ENCODE measurements at regions not wholly inside any gene's neighbourhood (a gene's known extent, or its start where the extent isn't known, plus 50 kb on each side); places are given as distances from the start of the nearest gene placed in this dataset.

- H2AK5ac ChIP-seq (ENCODE audit: low read length), result no peak overlapping the region
- H3K36me3 ChIP-seq (ENCODE audit: control insufficient read depth in 1 of 2, insufficient read depth in 2 of 2, low read length in 2 of 2), result peaks cover 2 to 4% of the 10 kb centered on the region in 2 experiments
- H3K27me3 ChIP-seq (ENCODE audit: insufficient read depth, low read length), result no peaks in the 10 kb centered on the region
- no peak for DNase-seq
- H4K8ac ChIP-seq (ENCODE audit: low read depth, low read length), result no peak overlapping the region
- H3K14ac ChIP-seq (ENCODE audit: low read length), result no peak overlapping the region
- peaks cover 2% of the 10 kb centered on the region for H3K9me3 ChIP-seq (ENCODE audit: insufficient read depth, low read depth, low read length)
- H3K4me1 ChIP-seq (ENCODE audit: control insufficient read depth in 1 of 2, insufficient read depth in 2 of 2, low read length in 2 of 2), result no peaks in the 10 kb centered on the region
- no peak overlapping the region for H3K4me2 ChIP-seq (ENCODE audit: low read length)
- H3K23ac ChIP-seq (ENCODE audit: low read length), result no peak overlapping the region
- no peak overlapping the region for H3K9ac ChIP-seq (ENCODE audit: low read length)
- H2AFZ ChIP-seq (ENCODE audit: insufficient read depth, low read length, poor library complexity), result no peak overlapping the region
- no peak overlapping the region for H2BK12ac ChIP-seq (ENCODE audit: low read length)
- no peak overlapping the region for H4K12ac ChIP-seq (ENCODE audit: low read depth, low read length)
- H3K4ac ChIP-seq (ENCODE audit: low read depth, low read length), result no peak overlapping the region
- WGBS (ENCODE audit: extremely low coverage, insufficient coverage, insufficient read length), result no CpG with 5 or more reads among the region's 5 CpGs
- H3K4me3 ChIP-seq (ENCODE audit: low read depth, low read length), result no peak overlapping the region
- no peak overlapping the region for H4K91ac ChIP-seq (ENCODE audit: low read depth, low read length)
- no peaks in the 10 kb centered on the region for H3K79me2 ChIP-seq (ENCODE audit: control insufficient read depth, insufficient read depth, low read length, poor library complexity)
- H2BK120ac ChIP-seq (ENCODE audit: insufficient read depth, low read length, poor library complexity), result no peak overlapping the region
- no peaks in the 10 kb centered on the region for H3K79me1 ChIP-seq (ENCODE audit: low read length)
- no peak overlapping the region for H2BK5ac ChIP-seq (ENCODE audit: low read depth, low read length, poor library complexity)
- H3K18ac ChIP-seq (ENCODE audit: low read length), result no peak overlapping the region
- H3K27ac ChIP-seq (ENCODE audit: low read depth, low read length), result no peak overlapping the region
Measured at GRCh38 chr1:83034851-83035250, 964.1 kb downstream of the TTLL7 start.

DNA sequence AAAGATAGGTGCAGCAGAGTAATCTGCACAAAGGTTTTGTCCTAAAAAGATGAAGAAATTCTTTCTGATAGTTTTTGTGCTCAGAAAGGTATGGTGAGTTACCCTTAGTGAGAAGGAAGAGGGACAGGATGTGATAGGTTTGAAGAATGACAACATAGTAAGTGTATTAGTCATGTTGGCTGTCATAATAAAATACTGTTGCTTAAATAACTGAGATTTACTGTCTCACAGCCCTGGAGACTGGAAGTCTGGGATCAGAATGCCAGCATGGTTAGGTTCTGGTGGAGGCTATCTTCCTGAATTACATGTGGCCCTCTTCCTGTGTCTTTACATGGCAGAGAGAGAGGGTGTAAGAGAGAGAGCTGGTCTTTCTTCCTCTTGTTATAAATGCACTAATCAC lies 965.2 kb downstream of the TTLL7 start:
- peaks cover 2% of the 10 kb centered on the region for H3K9me3 ChIP-seq (ENCODE audit: insufficient read depth, low read depth, low read length)
- H2BK120ac ChIP-seq (ENCODE audit: insufficient read depth, low read length, poor library complexity), result peak overlapping the region; percentile 22
- no peak overlapping the region for H3K18ac ChIP-seq (ENCODE audit: low read length)
- no peaks in the 10 kb centered on the region for H3K79me1 ChIP-seq (ENCODE audit: low read length)
- no peak overlapping the region for H3K23ac ChIP-seq (ENCODE audit: low read length)
- DNase-seq, result peak; percentile 35 to 68
- H4K91ac ChIP-seq (ENCODE audit: low read depth, low read length), result no peak overlapping the region
- no peak overlapping the region for H3K4me3 ChIP-seq (ENCODE audit: low read depth, low read length)
- no peak overlapping the region for H2AK5ac ChIP-seq (ENCODE audit: low read length)
- no peak overlapping the region for H4K12ac ChIP-seq (ENCODE audit: low read depth, low read length)
- no peaks in the 10 kb centered on the region for H3K27me3 ChIP-seq (ENCODE audit: insufficient read depth, low read length)
- H3K9ac ChIP-seq (ENCODE audit: low read length), result no peak overlapping the region
- no peak overlapping the region for H3K27ac ChIP-seq (ENCODE audit: low read depth, low read length)
- H3K4me2 ChIP-seq (ENCODE audit: low read length), result no peak overlapping the region
- no peak overlapping the region for H2BK5ac ChIP-seq (ENCODE audit: low read depth, low read length, poor library complexity)
- H2BK12ac ChIP-seq (ENCODE audit: low read length), result peak overlapping the region; percentile 64
- no peak overlapping the region for H3K4ac ChIP-seq (ENCODE audit: low read depth, low read length)
- peaks cover 2 to 4% of the 10 kb centered on the region in 2 experiments for H3K36me3 ChIP-seq (ENCODE audit: control insufficient read depth in 1 of 2, insufficient read depth in 2 of 2, low read length in 2 of 2)
- H3K14ac ChIP-seq (ENCODE audit: low read length), result no peak overlapping the region
- H3K4me1 ChIP-seq (ENCODE audit: control insufficient read depth in 1 of 2, insufficient read depth in 2 of 2, low read length in 2 of 2), result no peaks in the 10 kb centered on the region
- H4K8ac ChIP-seq (ENCODE audit: low read depth, low read length), result no peak overlapping the region
- no peak overlapping the region for H2AFZ ChIP-seq (ENCODE audit: insufficient read depth, low read length, poor library complexity)
- H3K79me2 ChIP-seq (ENCODE audit: control insufficient read depth, insufficient read depth, low read length, poor library complexity), result no peaks in the 10 kb centered on the region

DNA sequence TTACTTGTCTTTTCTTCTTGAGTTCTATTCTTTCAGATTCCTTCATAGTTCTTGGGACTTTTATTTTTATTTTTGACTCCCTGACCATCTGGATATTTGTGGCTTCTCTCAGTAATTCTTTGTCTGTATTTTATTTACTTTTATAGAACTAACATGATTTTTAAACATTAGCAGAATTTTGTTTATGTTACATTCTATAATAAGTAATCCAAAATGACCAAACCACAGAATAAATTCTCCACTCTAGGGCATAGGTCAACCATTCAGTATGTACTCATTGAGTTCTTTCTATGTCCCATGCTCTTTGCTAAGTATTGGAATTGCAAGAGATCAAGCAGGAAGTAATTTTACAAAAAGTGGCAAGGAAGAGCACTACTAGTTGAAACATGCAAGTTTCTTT lies 969.0 kb downstream of the TTLL7 start:
- H2AK5ac ChIP-seq (ENCODE audit: low read length), result no peak overlapping the region
- no peaks in the 10 kb centered on the region for H3K79me2 ChIP-seq (ENCODE audit: control insufficient read depth, insufficient read depth, low read length, poor library complexity)
- H2BK120ac ChIP-seq (ENCODE audit: insufficient read depth, low read length, poor library complexity), result no peak overlapping the region
- H3K4me1 ChIP-seq (ENCODE audit: control insufficient read depth in 1 of 2, insufficient read depth in 2 of 2, low read length in 2 of 2), result no peaks in the 10 kb centered on the region
- no peak overlapping the region for H3K27ac ChIP-seq (ENCODE audit: low read depth, low read length)
- no peak overlapping the region for H3K18ac ChIP-seq (ENCODE audit: low read length)
- H4K91ac ChIP-seq (ENCODE audit: low read depth, low read length), result no peak overlapping the region
- H3K27me3 ChIP-seq (ENCODE audit: insufficient read depth, low read length), result no peaks in the 10 kb centered on the region
- H3K23ac ChIP-seq (ENCODE audit: low read length), result no peak overlapping the region
- H3K9me3 ChIP-seq (ENCODE audit: insufficient read depth, low read depth, low read length), result peaks cover 2% of the 10 kb centered on the region
- no peak overlapping the region for H2BK5ac ChIP-seq (ENCODE audit: low read depth, low read length, poor library complexity)
- H3K79me1 ChIP-seq (ENCODE audit: low read length), result no peaks in the 10 kb centered on the region
- H3K4me2 ChIP-seq (ENCODE audit: low read length), result no peak overlapping the region
- no peak overlapping the region for H4K8ac ChIP-seq (ENCODE audit: low read depth, low read length)
- H3K14ac ChIP-seq (ENCODE audit: low read length), result no peak overlapping the region
- H4K12ac ChIP-seq (ENCODE audit: low read depth, low read length), result no peak overlapping the region
- H3K4ac ChIP-seq (ENCODE audit: low read depth, low read length), result no peak overlapping the region
- H3K4me3 ChIP-seq (ENCODE audit: low read depth, low read length), result no peak overlapping the region
- no peak overlapping the region for H2BK12ac ChIP-seq (ENCODE audit: low read length)
- H3K36me3 ChIP-seq (ENCODE audit: control insufficient read depth in 1 of 2, insufficient read depth in 2 of 2, low read length in 2 of 2), result peaks cover 0 to 4% of the 10 kb centered on the region in 2 experiments
- no peak for DNase-seq
- no peak overlapping the region for H2AFZ ChIP-seq (ENCODE audit: insufficient read depth, low read length, poor library complexity)
- H3K9ac ChIP-seq (ENCODE audit: low read length), result no peak overlapping the region

- H3K4me3 ChIP-seq (ENCODE audit: low read depth, low read length), result no peak overlapping the region
- no peak overlapping the region for H3K9ac ChIP-seq (ENCODE audit: low read length)
- no peaks in the 10 kb centered on the region for H3K79me2 ChIP-seq (ENCODE audit: control insufficient read depth, insufficient read depth, low read length, poor library complexity)
- no peak for DNase-seq
- no peak overlapping the region for H2AFZ ChIP-seq (ENCODE audit: insufficient read depth, low read length, poor library complexity)
- H3K79me1 ChIP-seq (ENCODE audit: low read length), result no peaks in the 10 kb centered on the region
- no peak overlapping the region for H3K27ac ChIP-seq (ENCODE audit: low read depth, low read length)
- H3K9me3 ChIP-seq (ENCODE audit: insufficient read depth, low read depth, low read length), result peaks cover 2% of the 10 kb centered on the region
- H3K4me1 ChIP-seq (ENCODE audit: control insufficient read depth in 1 of 2, insufficient read depth in 2 of 2, low read length in 2 of 2), result no peaks in the 10 kb centered on the region
- H3K14ac ChIP-seq (ENCODE audit: low read length), result no peak overlapping the region
- H4K8ac ChIP-seq (ENCODE audit: low read depth, low read length), result no peak overlapping the region
- no peak overlapping the region for H4K12ac ChIP-seq (ENCODE audit: low read depth, low read length)
- no peak overlapping the region for H3K23ac ChIP-seq (ENCODE audit: low read length)
- H3K4me2 ChIP-seq (ENCODE audit: low read length), result no peak overlapping the region
- H3K27me3 ChIP-seq (ENCODE audit: insufficient read depth, low read length), result no peaks in the 10 kb centered on the region
- no peak overlapping the region for H4K91ac ChIP-seq (ENCODE audit: low read depth, low read length)
- H2BK120ac ChIP-seq (ENCODE audit: insufficient read depth, low read length, poor library complexity), result no peak overlapping the region
- H3K36me3 ChIP-seq (ENCODE audit: control insufficient read depth in 1 of 2, insufficient read depth in 2 of 2, low read length in 2 of 2), result peaks cover 0 to 4% of the 10 kb centered on the region in 2 experiments
- no peak overlapping the region for H2AK5ac ChIP-seq (ENCODE audit: low read length)
- H3K4ac ChIP-seq (ENCODE audit: low read depth, low read length), result no peak overlapping the region
- H2BK5ac ChIP-seq (ENCODE audit: low read depth, low read length, poor library complexity), result no peak overlapping the region
- no peak overlapping the region for H2BK12ac ChIP-seq (ENCODE audit: low read length)
- WGBS (ENCODE audit: extremely low coverage, insufficient coverage, insufficient read length), result no CpG with 5 or more reads among the region's 3 CpGs
- H3K18ac ChIP-seq (ENCODE audit: low read length), result no peak overlapping the region
Measured at GRCh38 chr1:83029050-83029449, 969.9 kb downstream of the TTLL7 start.

DNA sequence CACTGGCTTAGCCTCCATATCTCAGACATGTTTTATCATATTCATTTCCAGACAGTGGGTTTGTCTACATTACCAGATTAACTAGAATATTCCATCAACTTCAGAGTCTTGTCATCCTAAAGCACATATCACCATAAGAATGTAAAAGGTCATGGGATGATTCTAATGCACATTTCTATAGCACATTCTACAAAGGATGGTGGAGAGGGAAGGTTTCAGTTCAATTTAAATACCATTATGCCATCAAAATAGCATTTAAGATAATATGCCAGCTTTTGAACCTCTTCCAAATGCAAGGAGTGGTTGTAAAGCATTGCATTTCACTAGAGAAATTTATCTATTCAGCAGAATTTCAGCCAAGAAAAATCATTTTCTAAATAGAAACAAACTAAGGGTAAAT lies 970.5 kb downstream of the TTLL7 start:
- no peak overlapping the region for H3K18ac ChIP-seq (ENCODE audit: low read length)
- H2BK12ac ChIP-seq (ENCODE audit: low read length), result no peak overlapping the region
- peaks cover 2% of the 10 kb centered on the region for H3K9me3 ChIP-seq (ENCODE audit: insufficient read depth, low read depth, low read length)
- no peak overlapping the region for H2BK120ac ChIP-seq (ENCODE audit: insufficient read depth, low read length, poor library complexity)
- no peaks in the 10 kb centered on the region for H3K79me1 ChIP-seq (ENCODE audit: low read length)
- no peaks in the 10 kb centered on the region for H3K4me1 ChIP-seq (ENCODE audit: control insufficient read depth in 1 of 2, insufficient read depth in 2 of 2, low read length in 2 of 2)
- DNase-seq, result no peak
- no peak overlapping the region for H4K91ac ChIP-seq (ENCODE audit: low read depth, low read length)
- no peak overlapping the region for H3K9ac ChIP-seq (ENCODE audit: low read length)
- no peaks in the 10 kb centered on the region for H3K27me3 ChIP-seq (ENCODE audit: insufficient read depth, low read length)
- no peak overlapping the region for H3K4ac ChIP-seq (ENCODE audit: low read depth, low read length)
- H2BK5ac ChIP-seq (ENCODE audit: low read depth, low read length, poor library complexity), result no peak overlapping the region
- no peaks in the 10 kb centered on the region for H3K79me2 ChIP-seq (ENCODE audit: control insufficient read depth, insufficient read depth, low read length, poor library complexity)
- no peak overlapping the region for H4K8ac ChIP-seq (ENCODE audit: low read depth, low read length)
- no peak overlapping the region for H3K4me2 ChIP-seq (ENCODE audit: low read length)
- no peak overlapping the region for H3K4me3 ChIP-seq (ENCODE audit: low read depth, low read length)
- no peak overlapping the region for H3K14ac ChIP-seq (ENCODE audit: low read length)
- H2AK5ac ChIP-seq (ENCODE audit: low read length), result no peak overlapping the region
- no peak overlapping the region for H4K12ac ChIP-seq (ENCODE audit: low read depth, low read length)
- H3K36me3 ChIP-seq (ENCODE audit: control insufficient read depth in 1 of 2, insufficient read depth in 2 of 2, low read length in 2 of 2), result peaks cover 0 to 4% of the 10 kb centered on the region in 2 experiments
- H2AFZ ChIP-seq (ENCODE audit: insufficient read depth, low read length, poor library complexity), result no peak overlapping the region
- no peak overlapping the region for H3K27ac ChIP-seq (ENCODE audit: low read depth, low read length)
- H3K23ac ChIP-seq (ENCODE audit: low read length), result no peak overlapping the region
